LNCAP (cell line): ENCODE measurements at regions not wholly inside any gene's neighbourhood (a gene's known extent, or its start where the extent isn't known, plus 50 kb on each side); places are given as distances from the start of the nearest gene placed in this dataset.

Experiments used
- CTCF ChIP-seq: fragments of 450-650 bp; IDR thresholded peaks from 2 replicates; pipeline ENCODE4 v1.5.1; 2017; ENCODE audit warnings: mild to moderate bottlenecking

- TF ChIP-seq CTCF = no peak
These were observed 160.2 kb upstream of the SVIL start for GRCh38 chr10:29794776-29795611.

GRCh38 chr10:29791773-29792172, 157.0 kb upstream of the SVIL start:
- no peak for TF ChIP-seq CTCF

GRCh38 chr10:29790207-29790606, 155.4 kb upstream of the SVIL start:
- TF ChIP-seq CTCF = no peak

- no peak for TF ChIP-seq CTCF
These were observed 153.3 kb upstream of the SVIL start for GRCh38 chr10:29788113-29788512.

- no peak for TF ChIP-seq CTCF
These were observed 150.9 kb upstream of the SVIL start for GRCh38 chr10:29785701-29786100.

GRCh38 chr10:29784175-29784773, 149.5 kb upstream of the SVIL start:
- TF ChIP-seq CTCF = no peak

GRCh38 chr10:29783201-29783947, 148.6 kb upstream of the SVIL start:
- TF ChIP-seq CTCF = no peak
